GM03348 (cell line): ENCODE measurements at regions not wholly inside any gene's neighbourhood (a gene's known extent, or its start where the extent isn't known, plus 50 kb on each side); places are given as distances from the start of the nearest gene placed in this dataset.
"Not testable (repeated sequence)": the region's sequence is repeated elsewhere in the genome, so short reads cannot be mapped to it uniquely, and the experiment has no call there.

Experiments
- DNase-seq: peaks from one replicate; pipeline ENCODE4 v3.0.0; 2012; ENCODE audit warnings: low spot score

DNA sequence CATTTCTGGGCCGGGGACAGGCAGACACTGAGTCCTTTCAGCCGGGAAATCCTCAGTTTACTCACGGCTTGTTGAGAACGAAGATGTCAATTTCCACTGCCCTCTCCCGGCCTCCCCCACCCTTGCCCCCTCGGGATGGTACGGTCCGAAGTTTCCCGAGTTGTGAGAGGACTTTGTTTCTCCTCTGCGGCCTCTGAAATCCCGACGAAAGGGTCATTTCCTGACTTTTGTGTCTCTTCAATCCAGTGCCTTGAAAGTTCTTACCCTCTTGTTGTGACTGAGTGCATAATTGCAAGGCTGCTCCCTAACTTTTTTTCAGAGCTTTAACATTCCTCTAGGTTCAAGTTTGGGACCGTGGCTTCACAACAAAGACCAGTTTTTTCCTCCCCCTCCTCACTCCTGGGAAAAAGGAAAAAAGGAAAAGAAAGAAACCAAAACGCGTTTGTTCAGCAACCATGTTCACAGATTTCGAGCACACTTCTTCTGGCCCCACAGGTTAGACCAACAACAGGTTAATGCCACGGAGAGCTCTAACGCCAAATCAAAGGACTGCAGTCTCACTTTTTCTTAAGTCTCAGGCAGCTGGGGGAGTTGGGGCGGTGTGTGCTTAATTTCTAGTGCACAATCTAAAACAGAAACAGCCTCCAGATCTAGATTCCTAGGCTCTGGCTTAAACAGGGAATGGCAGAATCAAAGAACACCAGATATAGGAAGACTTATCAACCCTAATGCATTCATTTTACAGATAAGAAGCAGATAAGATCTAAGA lies 138.9 kb downstream of the TMCO5A start:
- DNase-seq, result peak; percentile 6

DNA sequence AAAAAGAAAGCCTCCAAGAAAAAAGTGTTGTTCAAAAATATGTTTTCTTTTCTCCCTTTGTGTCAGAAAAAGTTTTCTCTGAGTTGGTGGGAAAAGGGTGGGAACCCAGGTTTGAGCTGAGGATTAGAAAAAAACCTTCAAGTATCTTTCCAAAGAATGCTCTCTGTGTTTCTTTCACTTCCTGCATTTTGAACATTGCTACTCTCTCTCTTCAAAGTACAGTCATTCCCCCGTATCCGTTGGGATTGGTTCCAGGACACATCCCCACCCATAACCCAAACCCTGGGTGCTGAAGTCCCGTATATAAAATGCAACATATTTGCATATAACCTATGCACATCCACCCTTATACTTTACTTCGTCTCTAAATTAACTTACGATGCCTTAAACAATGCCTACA lies 139.6 kb downstream of the TMCO5A start:
- DNase-seq, result no peak

DNA sequence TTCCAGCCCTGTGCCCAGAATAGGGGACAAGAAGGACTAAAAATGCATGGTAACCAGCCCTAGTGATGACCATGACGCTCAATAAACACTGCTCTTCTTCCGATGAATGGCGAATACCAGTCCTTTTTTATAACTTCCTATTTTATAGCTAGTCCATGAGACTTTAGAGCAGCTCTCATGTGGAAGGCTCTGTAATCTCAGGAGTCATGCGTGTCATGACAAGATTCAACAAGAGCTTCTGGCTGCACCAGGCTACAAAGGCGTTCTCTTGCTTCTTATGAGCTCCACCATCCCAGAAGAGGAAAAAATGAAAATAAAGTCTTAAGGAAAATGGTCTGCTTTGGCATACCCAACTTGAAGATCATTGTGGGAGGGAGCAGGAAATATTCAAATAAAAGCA lies 141.0 kb downstream of the TMCO5A start:
- no peak for DNase-seq

GRCh38 chr15:38076786-38077185 lies 142.3 kb downstream of the TMCO5A start:
- no peak for DNase-seq

GRCh38 chr15:38079236-38079635 lies 144.8 kb downstream of the TMCO5A start:
- DNase-seq, result no peak

GRCh38 chr15:38080651-38081275 lies 146.3 kb downstream of the TMCO5A start:
- no peak for DNase-seq

- DNase-seq, result peak; percentile 5
Measured at GRCh38 chr15:38084289-38084688, 149.8 kb downstream of the TMCO5A start.

DNA sequence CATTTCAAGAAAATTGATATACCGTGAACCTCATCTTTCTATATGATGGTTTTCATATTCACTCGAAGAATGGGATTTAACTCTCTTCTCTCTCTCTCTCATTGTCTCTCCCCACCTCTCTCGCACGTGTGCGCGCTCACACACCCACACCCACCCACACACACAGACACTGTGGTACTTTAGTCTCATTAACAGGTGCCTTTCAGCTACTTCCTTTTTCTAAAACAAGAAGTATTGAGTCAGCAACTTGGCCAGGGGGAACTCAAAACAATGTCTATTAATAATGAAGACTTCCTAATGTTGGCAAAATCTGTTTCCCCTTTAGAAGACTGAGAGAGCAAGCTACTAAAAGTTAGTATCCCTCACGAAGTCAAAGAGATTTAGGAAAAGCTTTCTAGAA lies 150.7 kb downstream of the TMCO5A start:
- DNase-seq, result no peak

DNA sequence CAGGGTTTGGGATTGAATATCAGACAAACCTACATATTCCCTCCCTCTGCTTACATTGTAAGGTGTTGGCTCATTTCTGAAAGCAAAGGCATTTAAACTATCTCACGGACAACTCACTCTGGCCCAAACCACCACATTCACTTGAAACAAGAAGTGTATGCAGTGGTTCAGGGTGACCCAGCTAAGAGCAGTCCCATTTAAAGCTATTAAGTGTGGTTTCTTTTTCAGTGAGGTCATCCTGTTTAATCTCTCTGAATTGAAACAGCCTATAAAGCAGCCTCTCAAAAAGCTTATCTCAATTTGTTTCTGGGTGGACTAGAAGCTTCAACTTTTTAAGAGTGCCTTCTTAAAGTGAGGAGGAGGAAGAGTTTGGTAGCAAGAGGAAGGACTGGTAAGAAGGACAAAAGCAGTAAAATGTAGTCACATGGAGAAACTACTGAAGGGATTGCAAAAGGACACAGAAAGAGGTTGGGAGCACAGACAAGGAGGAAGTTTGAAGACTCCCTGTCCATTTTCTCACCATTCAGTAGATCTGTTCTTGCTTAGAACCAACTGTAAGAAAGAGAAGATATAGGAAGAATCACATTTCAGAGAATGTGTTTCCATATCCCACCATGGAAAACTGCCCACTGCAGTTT lies 151.6 kb downstream of the TMCO5A start:
- peak; percentile 20 for DNase-seq

GRCh38 chr15:38086611-38087010 lies 152.2 kb downstream of the TMCO5A start:
- no peak for DNase-seq

GRCh38 chr15:38088971-38089370 lies 154.5 kb downstream of the TMCO5A start:
- DNase-seq, result peak; percentile 13

- no peak for DNase-seq
Measured at GRCh38 chr15:38090223-38090622, 155.8 kb downstream of the TMCO5A start.

DNA sequence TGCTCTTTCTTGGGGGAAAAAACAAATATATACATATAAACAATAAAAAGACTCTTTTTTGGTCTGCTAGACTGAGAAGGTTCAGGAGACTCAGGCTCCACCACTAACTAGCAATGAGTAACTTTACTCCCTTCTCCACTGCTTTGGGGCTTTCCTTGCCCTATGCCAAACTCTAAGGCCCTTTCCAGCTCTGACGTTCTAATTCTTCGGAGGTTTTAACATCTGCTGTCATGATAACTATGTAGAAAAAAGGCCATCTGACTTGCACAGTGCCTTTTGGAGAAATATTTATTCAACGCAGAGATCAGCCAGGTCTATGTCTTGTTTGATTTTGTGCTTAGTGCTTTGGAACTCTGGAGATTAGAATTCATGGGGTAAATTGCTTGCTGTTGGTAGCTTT lies 156.2 kb downstream of the TMCO5A start:
- no peak for DNase-seq

GRCh38 chr15:38091078-38091645 lies 156.7 kb downstream of the TMCO5A start:
- no peak for DNase-seq

DNA sequence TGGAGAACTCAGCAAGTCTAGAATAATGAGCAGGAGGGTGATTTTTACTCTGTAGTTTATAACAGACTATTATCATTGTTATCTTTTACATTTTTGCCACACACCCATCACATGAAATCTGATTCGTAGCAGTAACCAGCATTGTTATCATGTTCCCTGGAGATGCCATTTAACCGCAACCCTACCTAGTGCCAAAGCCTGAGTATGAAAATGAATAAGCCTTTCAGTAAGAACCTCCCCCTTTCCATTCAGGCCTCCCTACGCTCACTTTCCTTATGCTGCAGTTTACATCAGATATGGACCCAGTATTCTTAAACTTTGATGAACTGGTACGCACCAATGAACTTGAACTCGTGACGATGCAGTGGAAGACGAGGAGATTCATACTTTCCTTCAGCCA lies 158.7 kb upstream of the SPRED1 start:
- DNase-seq, result no peak

GRCh38 chr15:38102972-38103371 lies 149.7 kb upstream of the SPRED1 start:
- DNase-seq, result no peak

DNA sequence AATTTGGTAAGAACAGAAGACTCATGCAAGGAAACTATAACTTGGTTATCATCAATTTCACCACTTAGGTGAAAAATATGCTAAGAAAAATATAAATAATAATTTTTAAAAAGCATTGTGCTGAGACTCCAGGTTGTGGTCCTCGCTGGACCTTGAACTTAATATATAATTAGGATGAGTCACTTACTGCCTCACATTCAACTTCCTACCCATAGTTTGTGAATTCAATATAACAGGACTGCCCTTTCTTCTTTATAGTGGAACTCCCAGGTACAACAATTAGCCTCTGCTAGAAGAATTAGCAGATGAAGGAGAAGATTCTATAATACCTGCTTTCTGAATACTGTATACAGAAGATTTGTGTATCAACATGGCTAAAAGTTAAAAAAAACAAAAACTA lies 149.1 kb upstream of the SPRED1 start:
- no peak for DNase-seq

DNA sequence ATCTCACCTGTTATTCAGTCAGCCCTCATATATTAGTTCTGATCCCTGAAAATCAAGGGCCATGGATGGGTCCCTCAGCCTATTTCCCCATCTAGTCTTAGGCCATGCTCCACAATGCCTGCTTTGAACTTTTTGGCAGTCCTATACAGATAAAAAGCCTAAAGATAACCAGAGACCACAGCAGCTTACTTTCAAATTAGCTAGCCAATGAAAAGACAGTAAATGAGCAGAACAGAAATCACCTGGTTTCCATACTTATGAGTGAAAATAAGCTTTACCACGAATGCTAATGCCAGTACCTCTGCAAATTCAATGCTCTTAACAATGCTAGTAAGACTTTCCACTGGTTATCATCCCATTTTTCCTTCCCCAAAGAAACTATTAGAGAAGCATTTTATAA lies 141.6 kb upstream of the SPRED1 start:
- DNase-seq, result no peak

GRCh38 chr15:38112406-38112805 lies 140.2 kb upstream of the SPRED1 start:
- no peak for DNase-seq

- DNase-seq, result no peak
Measured at GRCh38 chr15:38115121-38115520, 137.5 kb upstream of the SPRED1 start.

GRCh38 chr15:38117781-38118180 lies 134.9 kb upstream of the SPRED1 start:
- DNase-seq, result no peak

DNA sequence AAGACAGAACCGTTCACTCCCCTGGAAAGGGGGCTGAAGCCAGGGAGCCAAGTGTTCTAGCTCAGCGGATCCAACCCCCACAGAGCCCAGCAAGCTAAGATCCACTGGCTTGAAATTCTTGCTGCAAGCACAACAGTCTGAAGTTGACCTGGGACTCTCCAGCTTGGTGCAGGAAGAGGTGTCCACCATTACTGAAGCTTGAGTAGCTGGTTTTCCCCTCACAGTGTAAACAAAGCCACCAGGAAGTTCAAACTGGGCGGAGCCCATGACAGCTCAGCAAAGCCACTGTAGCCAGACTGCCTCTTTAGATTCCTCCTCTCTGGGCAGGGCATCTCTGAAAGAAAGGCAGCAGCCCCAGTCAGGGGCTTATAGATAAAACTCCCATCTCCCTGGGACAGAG lies 132.8 kb upstream of the SPRED1 start:
- not testable (repeated sequence) for DNase-seq

- DNase-seq, result no peak
Measured at GRCh38 chr15:38127306-38127771, 125.3 kb upstream of the SPRED1 start.
